HK-2 (cell line): ENCODE measurements at regions not wholly inside any gene's neighbourhood (a gene's known extent, or its start where the extent isn't known, plus 50 kb on each side); places are given as distances from the start of the nearest gene placed in this dataset.

Experiments
- DNase-seq: peaks from one replicate; pipeline ENCODE4 v3.0.0-alpha.2; 2018; ENCODE audit not compliant: unreplicated experiment

- DNase-seq = no peak
Observed at GRCh38 chr5:155068616-155069100, 55.1 kb downstream of the KIF4B start.

DNA sequence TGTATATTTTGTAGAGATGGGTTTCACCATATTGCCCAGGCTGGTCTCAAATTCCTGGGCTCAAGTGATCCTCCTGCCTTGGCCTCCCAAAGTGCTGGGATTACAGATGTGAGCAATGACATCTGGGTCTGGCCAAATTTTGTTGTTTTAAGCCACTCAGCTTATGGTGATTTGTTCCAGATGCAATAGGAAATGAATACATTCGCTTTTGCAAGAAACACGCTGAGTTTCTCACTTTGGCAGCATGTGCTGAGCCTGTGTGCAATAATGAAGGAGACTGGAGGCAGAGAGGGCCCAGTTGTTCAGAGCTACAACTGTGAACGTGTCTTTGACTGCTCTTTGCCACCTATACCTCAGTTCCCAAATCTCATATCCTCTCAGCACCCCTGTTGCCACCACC is 56.4 kb downstream of the KIF4B start:
- no peak for DNase-seq

GRCh38 chr5:155070781-155071180 is 57.2 kb downstream of the KIF4B start:
- DNase-seq = no peak

DNA sequence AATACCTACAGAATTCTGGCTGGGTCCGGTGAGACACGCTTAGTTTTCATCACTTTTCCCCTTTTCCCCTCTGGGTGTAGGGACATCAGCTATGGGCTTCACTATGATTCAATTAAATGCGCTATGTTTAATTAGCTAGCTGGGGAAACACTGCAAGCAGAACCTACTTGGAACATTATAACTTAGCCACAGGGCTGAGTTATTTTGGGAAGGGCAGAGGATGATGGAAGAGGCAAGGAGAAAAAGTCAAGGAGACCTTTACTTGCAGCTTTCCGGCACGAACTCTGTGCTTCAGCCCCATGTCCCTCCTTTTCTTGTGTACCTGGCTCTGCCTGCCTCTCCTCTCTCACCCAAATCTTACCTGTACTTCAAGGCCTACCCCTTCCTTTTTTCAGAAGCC is 62.8 kb downstream of the KIF4B start:
- no peak for DNase-seq

DNA sequence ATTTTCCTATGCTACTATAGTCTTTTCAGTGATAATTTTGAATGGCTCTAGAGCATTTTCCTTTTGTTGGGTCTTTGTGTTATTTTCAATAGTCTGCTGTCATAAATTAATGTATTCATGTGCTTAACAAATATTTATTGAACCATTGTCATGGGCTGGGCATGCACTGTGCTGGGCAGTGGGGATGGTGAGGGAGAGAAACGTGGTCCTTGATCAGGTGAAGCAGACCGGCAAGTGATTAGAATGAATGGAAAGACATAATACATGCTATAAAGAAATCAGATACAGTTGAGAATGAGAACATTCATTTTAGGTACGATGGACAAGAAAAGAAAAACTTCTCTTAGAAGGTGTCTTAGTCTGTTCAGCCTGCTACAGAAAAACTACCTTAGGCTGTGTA is 66.1 kb downstream of the KIF4B start:
- DNase-seq = no peak

DNA sequence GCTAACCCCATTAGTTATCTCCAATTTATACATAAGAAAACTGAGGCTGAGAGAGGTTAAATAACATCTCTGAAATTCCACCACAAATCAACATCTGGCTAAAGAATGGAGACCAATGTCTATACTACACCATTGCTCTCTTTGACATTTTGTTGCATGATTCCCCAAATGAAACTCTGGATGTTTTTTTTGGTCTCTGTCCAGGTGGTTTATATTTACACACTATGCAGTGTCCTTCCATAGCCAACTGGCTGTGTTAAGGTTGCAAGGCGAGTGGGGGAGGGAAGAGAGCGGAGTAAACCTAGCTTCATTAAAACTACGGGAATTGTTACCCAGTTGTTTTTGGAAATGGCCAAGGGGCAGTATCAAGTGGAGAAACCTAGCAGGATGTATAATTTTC is 67.2 kb downstream of the KIF4B start:
- no peak for DNase-seq

GRCh38 chr5:155081618-155082017 is 68.1 kb downstream of the KIF4B start:
- DNase-seq = no peak

DNA sequence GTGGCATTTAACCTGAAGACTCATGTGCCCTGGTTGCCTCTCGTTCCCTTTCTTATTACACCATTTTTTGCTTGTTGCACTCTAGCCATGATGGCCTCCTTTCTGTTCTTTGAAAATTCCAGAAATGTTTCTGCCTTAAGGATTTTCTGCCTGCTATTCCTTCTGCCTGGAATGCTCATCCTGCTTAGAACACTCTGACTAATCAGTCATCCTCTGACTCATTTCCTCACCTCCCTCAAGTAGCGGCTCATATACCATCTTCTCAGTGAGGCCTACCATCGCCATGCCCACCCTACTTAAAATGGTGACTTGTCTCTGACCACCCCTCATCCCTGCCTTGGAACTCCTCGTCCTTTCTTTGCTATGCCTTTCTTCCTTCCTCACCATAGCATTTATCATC is 68.8 kb downstream of the KIF4B start:
- DNase-seq = peak; percentile 13

- no peak for DNase-seq
Observed at GRCh38 chr5:155085282-155085989, 71.9 kb downstream of the KIF4B start.

DNA sequence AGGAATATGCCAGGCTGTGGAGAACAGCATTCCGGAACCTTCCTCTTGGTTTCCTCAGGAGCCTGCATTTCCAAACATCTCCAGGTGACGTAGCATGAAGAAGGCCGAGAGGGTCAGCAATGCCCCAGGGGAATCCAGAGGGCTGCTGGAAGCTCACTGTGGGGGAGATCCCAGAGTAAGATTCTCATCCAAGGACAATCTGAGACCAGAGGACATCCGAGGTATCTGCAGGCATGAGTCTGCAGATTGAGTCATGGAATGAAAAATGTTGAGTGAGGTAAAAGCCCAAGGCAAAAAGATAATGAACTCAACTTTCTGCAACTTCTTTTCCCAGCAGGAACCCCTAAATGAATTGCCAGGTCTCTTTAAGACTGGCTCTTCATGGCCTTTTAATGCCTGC is 73.5 kb downstream of the KIF4B start:
- no peak for DNase-seq

DNA sequence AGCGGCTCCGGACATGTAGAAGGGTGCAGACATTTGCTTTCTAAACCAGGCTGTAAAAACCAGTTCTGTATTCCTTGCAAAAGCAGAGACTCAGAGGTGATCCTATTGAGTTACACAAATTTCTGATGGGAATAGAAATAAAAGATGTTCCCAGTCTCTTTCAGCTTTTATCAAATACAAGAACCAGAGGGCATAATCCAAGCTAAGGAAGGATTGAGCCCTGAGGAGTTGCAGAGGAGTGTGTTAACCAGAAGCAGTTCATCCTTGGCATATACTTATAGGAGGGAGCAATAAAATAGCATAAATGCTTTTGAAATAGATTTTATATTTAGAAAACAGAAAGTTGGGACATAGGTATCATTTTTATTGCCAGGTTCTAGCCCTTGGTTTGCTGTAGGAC is 75.3 kb downstream of the KIF4B start:
- DNase-seq = no peak

GRCh38 chr5:155089643-155090042 is 76.1 kb downstream of the KIF4B start:
- no peak for DNase-seq

DNA sequence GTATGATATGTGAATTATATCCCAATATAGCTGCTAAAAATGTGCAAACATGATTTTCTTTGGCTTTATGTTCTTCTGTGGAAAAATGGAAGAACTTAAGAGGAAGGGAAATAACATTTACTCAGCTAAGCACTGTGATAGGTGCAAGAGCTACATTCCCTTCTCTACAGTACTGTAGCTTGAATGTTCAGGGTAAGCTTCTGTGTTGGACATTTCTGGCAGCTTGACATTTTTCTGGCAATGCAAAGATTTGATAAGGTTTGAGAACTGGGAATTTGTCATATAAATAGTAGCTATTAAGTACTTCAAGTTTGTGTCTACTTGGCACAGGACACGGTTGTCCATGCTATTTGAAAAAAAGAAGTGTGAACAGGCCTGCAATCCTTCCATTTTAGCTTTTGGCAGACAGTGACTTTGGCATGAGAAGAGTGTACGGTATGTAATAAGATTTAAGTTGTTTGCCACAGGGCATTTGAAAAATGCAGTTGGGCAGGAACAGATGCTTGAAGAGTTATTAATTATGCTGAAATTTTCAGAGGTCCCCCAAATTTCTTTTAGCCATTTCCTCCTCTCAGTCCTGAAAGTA is 77.6 kb downstream of the KIF4B start:
- no peak for DNase-seq

- no peak for DNase-seq
Observed at GRCh38 chr5:155091768-155092717, 78.5 kb downstream of the KIF4B start.

DNA sequence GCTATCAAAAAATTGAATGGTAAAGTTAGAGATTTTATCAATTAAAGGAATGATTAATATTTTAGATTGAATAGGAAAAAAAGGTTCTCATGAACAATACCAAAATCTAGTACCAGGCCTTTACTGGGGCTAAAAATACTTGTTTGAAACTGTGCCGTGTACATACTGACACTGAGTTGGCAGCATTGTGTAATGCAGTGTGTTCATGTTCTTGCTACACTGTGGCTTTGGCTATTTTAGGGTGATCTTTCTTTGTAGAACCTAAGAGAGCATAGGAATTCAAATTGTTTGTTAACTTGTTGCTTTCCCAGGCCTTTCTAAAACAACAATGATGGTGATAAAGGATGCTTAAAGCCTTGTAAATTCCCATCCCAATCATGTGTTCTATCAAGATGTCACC is 80.9 kb downstream of the KIF4B start:
- DNase-seq = no peak

DNA sequence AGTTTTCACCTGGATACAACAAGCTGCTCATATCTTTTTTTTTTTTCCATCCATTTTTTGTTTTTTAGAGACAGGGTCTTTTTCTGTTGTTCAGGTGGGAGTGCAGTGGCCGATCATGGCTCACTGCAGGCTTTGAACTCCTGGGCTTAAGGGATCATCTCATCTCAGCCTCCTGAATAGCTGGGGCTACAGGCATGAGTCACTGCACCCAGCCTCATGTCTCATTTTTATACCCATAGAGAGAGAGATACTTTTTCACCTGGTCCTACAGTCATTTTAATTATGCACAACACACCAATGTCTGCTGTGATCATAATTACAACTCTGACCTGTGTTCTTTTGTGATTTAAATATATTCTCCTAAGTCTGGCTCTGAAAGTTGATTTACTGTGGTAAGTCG is 84.4 kb downstream of the KIF4B start:
- no peak for DNase-seq

- no peak for DNase-seq
Observed at GRCh38 chr5:155098433-155098832, 84.9 kb downstream of the KIF4B start.

GRCh38 chr5:155101697-155102096 is 88.1 kb downstream of the KIF4B start:
- no peak for DNase-seq

DNA sequence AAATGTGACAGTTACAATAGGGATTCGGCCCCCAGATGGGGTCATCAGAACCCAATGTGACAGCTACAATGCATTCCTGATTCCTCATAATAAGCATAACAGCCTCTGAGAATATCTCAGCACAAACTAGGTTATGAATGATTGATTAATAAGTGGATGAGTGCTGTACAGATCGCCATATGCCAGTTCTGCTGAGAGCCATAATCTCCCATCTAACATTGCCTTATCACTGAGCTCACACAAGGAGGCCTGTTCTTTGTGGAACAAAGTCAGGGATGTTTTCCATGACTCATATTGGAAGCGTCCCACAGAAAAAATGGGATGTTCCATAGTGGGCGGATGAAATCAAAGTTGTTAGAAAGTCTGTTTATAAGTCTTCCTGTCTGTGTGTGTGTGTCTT is 89.6 kb downstream of the KIF4B start:
- no peak for DNase-seq

DNA sequence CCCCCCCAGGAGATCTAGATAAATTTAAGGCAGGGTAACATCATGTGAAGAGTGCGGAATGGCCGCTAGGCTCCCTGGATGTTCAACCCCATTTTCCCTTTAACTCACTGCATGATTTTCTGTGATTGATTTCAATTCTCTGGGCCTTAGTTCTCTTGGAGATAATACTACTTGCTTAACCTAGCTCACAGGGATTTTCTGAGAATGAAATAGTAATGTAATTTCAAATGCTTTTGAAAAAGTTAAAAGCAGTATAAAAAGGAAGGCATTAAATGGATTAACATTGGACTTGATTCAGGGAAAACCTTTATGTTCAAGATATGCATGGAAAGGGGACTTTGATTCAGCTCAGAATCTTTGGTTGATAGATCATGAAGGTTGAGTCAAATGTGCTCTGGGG is 90.9 kb downstream of the KIF4B start:
- no peak for DNase-seq

GRCh38 chr5:155106221-155106620 is 92.7 kb downstream of the KIF4B start:
- no peak for DNase-seq

- DNase-seq = no peak
Observed at GRCh38 chr5:155113888-155114287, 100.3 kb downstream of the KIF4B start.

GRCh38 chr5:155114655-155115054 is 101.1 kb downstream of the KIF4B start:
- DNase-seq = no peak
